NCI-H1105 (cell line): ENCODE measurements at regions not wholly inside any gene's neighbourhood (a gene's known extent, or its start where the extent isn't known, plus 50 kb on each side); places are given as distances from the start of the nearest gene placed in this dataset.

Source experiments
- DNase-seq: peaks from one replicate; lab custom pipeline; 2025; lab: John Stamatoyannopoulos, UW

GRCh38 chr4:126682250-126682649 is 950.5 kb upstream of the INTU start:
- no peak for DNase-seq

GRCh38 chr4:126686491-126686890 is 946.3 kb upstream of the INTU start:
- DNase-seq = no peak

GRCh38 chr4:126687655-126688358 is 945.0 kb upstream of the INTU start:
- DNase-seq = no peak

GRCh38 chr4:126691797-126692196 is 941.0 kb upstream of the INTU start:
- DNase-seq = no peak

- no peak for DNase-seq
These were observed 935.0 kb upstream of the INTU start for GRCh38 chr4:126697748-126698147.

- DNase-seq = no peak
These were observed 934.5 kb upstream of the INTU start for GRCh38 chr4:126698224-126698623.

- no peak for DNase-seq
These were observed 931.0 kb upstream of the INTU start for GRCh38 chr4:126701756-126702155.

- DNase-seq = no peak
These were observed 930.0 kb upstream of the INTU start for GRCh38 chr4:126702747-126703146.

GRCh38 chr4:126705266-126705665 is 927.5 kb upstream of the INTU start:
- DNase-seq = no peak

- no peak for DNase-seq
These were observed 924.0 kb upstream of the INTU start for GRCh38 chr4:126708716-126709115.

- DNase-seq = no peak
These were observed 921.8 kb upstream of the INTU start for GRCh38 chr4:126710935-126711334.

GRCh38 chr4:126715067-126715466 is 917.7 kb upstream of the INTU start:
- DNase-seq = no peak

GRCh38 chr4:126715681-126716080 is 917.1 kb upstream of the INTU start:
- DNase-seq = no peak

- DNase-seq = no peak
These were observed 914.6 kb upstream of the INTU start for GRCh38 chr4:126718136-126718535.

GRCh38 chr4:126719852-126720251 is 912.9 kb upstream of the INTU start:
- no peak for DNase-seq

- no peak for DNase-seq
These were observed 906.9 kb upstream of the INTU start for GRCh38 chr4:126725906-126726305.

GRCh38 chr4:126727461-126727860 is 905.3 kb upstream of the INTU start:
- no peak for DNase-seq

GRCh38 chr4:126731062-126731461 is 901.7 kb upstream of the INTU start:
- no peak for DNase-seq

GRCh38 chr4:126733301-126733700 is 899.5 kb upstream of the INTU start:
- DNase-seq = peak; percentile 11

GRCh38 chr4:126734465-126734864 is 898.3 kb upstream of the INTU start:
- no peak for DNase-seq

GRCh38 chr4:126735294-126736132 is 897.2 kb upstream of the INTU start:
- DNase-seq = no peak

- no peak for DNase-seq
These were observed 896.6 kb upstream of the INTU start for GRCh38 chr4:126736133-126736518.

GRCh38 chr4:126737899-126738526 is 894.7 kb upstream of the INTU start:
- no peak for DNase-seq
